ENCODE measurements at regions not wholly inside any gene's neighbourhood (a gene's known extent, or its start where the extent isn't known, plus 50 kb on each side); places are given as distances from the start of the nearest gene placed in this dataset.

DNA sequence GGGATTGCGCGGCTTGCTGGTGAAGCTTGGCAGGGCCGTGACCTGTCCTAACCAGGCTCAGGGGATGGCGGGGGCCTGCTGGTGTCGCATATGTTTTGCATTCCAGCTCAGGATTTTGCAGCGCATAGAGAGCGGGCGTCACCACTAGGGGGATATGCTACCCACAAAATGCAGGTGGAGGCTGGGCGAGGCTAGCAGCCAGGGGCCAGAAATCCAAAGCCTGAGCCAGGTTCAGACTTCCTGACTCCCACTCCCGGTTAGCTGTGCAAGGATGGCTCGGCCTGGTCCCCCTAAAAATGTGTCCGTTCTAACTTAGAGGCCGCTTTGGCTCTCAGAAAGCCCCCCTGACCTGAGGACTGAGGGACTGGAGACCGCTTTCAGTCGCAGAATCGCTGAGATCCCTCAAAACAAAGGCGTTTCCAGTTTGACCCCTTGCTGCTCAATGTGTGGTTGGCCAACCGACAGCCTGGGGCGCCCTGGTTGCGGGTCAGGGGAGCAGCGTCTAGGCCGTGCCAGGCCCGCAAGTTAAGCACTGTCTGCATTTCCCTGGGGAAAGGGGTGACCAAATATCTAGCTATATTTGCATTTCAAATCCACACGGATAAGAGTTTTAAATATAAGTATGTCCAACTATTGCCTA is 361.1 kb upstream of the AMELY start:
- H3K27ac Mint-ChIP-seq: peak overlapping the region; percentile 99
- POLR2A ChIA-PET: interaction anchor here (1.0 to 3.1 kb wide), 7 partner anchors 8 to 55 kb away, joined by 3 to 16 read pairs (median 4); no protein-coding TSS in a partner anchor
- DNase-seq: peak; percentile 62
- no peak for ATAC-seq (ENCODE audit: low read depth)
- H3K36me3 Mint-ChIP-seq: peaks cover 10% of the 10 kb centered on the region
- H3K4me3 Mint-ChIP-seq: peak overlapping the region; percentile 96
- no peaks in the 10 kb centered on the region for H3K27me3 Mint-ChIP-seq
- peaks cover 14% of the 10 kb centered on the region for H3K4me1 Mint-ChIP-seq
- no peaks in the 10 kb centered on the region for H3K9me3 Mint-ChIP-seq

DNA sequence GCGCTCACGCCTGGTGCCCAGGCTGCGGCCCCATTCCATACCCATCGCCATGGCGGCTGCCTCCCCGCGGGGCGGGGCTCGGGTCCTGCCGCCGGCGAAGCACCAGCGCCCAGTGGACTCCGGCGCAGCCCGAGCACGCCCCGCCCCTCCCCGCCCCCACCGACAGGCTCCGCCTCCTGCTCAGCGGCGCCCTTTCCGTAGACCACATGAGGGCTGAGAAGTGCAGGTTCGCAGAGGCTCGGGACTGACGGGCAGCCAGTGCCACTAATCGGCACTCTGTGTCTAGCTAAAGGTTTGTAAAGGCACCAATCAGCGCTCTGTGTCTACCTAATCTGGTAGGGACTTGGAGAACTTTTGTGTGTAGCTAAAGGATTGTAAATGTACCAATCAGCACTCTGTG is 352.2 kb upstream of the AMELY start:
- Mint-ChIP-seq H3K4me3 (no peak overlapping the region), H3K9me3 (no peaks in the 10 kb centered on the region), H3K27ac (no peak overlapping the region), H3K27me3 (no peaks in the 10 kb centered on the region), H3K36me3 (no peaks in the 10 kb centered on the region), H3K4me1 (peaks cover 7% of the 10 kb centered on the region)
- DNase-seq: no peak
- ATAC-seq (ENCODE audit: low read depth): peak; percentile 39
- POLR2A ChIA-PET: interaction anchor here (0.6 to 1.0 kb wide), 2 partner anchors 10 to 63 kb away, joined by 4 to 5 read pairs; no protein-coding TSS in a partner anchor

DNA sequence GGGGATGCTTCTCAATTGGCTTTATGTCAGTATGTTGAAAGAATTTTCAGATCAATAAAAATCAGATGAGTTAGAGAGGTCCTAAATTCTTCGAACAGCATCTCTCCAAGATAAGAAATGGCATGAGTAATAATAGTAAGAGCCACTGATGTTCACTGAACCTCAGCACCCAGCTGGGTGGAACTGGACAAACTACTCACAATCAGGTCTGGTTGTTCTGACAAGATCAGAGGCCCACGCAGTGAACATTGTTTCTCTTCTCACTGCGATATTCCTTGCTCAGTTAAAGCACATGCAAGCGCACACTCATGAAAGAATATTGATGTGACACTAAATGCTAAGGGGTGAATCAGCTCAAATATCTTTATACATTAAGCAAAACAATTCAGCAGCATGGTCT is 351.0 kb upstream of the AMELY start:
- no peaks in the 10 kb centered on the region for H3K27me3 Mint-ChIP-seq
- H3K27ac Mint-ChIP-seq: no peak overlapping the region
- no peak for ATAC-seq (ENCODE audit: low read depth)
- no peaks in the 10 kb centered on the region for H3K36me3 Mint-ChIP-seq
- H3K4me1 Mint-ChIP-seq: peaks cover 7% of the 10 kb centered on the region
- no peak for DNase-seq
- POLR2A ChIA-PET: no interaction called here
- H3K4me3 Mint-ChIP-seq: no peak overlapping the region
- peaks cover under 1% of the 10 kb centered on the region for H3K9me3 Mint-ChIP-seq

DNA sequence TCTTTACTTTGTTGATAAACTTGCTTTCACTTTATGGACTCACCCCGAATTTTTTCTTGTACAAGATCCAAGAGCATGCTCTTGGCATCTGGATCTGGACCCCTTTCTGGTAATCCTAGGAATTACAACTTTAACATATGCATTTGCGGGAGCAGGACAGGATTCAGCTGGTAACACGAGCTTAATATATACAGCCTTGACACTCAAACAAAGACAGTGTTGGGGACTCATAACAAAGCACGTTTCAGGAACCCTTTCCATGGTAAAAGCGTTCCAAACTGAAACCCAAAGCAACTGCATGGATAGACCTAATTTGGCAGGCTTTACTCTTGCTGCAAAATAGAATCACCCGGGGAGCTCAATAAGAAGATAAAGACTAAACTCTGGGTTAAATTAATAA is 349.7 kb upstream of the AMELY start:
- DNase-seq (no peak), ATAC-seq (ENCODE audit: low read depth) (no peak)
- Mint-ChIP-seq H3K27me3 (no peaks in the 10 kb centered on the region), H3K4me1 (peaks cover 7% of the 10 kb centered on the region), H3K36me3 (peaks cover 4% of the 10 kb centered on the region), H3K27ac (no peak overlapping the region), H3K9me3 (peaks cover 1% of the 10 kb centered on the region), H3K4me3 (no peak overlapping the region)
- POLR2A ChIA-PET: no interaction called here

DNA sequence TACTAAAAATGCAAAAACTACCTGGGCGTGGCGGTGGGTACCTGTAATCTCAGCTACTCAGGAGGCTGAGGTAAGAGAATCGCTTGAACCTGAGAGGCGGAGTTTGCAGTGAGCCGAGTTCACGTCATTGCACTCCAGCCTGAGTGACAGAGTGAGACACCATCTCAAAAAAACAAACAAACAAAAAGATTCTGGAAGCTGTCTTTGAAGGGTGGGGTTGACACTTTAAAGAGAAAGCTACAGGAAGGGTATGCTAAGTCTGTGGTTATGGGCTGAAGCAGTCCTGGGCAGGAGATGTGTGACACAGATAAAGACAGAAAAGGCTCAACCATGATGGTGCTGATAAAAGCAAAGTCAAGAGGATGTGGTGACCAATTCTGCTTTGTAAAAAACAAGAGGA is 328.5 kb upstream of the AMELY start:
- Mint-ChIP-seq H3K4me1 (peaks cover 28% of the 10 kb centered on the region), H3K36me3 (peaks cover 11% of the 10 kb centered on the region), H3K27ac (peak overlapping the region; percentile 88), H3K4me3 (peak overlapping the region; percentile 67), H3K27me3 (no peaks in the 10 kb centered on the region), H3K9me3 (peaks cover 3% of the 10 kb centered on the region)
- DNase-seq (peak; percentile 43), ATAC-seq (ENCODE audit: low read depth) (peak; percentile 96)
- POLR2A ChIA-PET: interaction anchor here (1.0 to 1.9 kb wide), 3 partner anchors 32 to 134 kb away, joined by 3 to 13 read pairs (median 6); no protein-coding TSS in a partner anchor

DNA sequence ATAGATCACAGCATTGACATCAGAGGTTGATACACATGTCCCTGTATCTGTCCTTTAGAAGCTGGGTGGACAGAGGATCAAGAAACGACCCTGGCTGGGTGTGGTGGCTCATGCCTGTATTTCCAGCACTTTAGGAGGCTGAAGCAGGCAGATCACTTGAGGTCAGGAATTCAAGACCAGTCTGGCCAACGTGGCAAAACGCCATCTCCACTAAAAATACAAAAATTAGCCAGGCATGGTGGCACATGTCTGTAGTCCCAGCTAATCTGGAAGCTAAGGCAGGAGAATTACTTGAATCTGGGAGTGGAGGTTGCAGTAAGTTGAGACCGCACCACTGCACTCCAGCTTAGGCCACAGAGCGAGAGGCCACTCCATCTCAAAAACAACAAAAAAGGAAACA is 300.4 kb upstream of the AMELY start:
- no peak for DNase-seq
- H3K27ac Mint-ChIP-seq: no peak overlapping the region
- H3K27me3 Mint-ChIP-seq: no peaks in the 10 kb centered on the region
- H3K9me3 Mint-ChIP-seq: no peaks in the 10 kb centered on the region
- no peak overlapping the region for H3K4me3 Mint-ChIP-seq
- no peaks in the 10 kb centered on the region for H3K36me3 Mint-ChIP-seq
- POLR2A ChIA-PET: no interaction called here
- no peak for ATAC-seq (ENCODE audit: low read depth)
- H3K4me1 Mint-ChIP-seq: no peaks in the 10 kb centered on the region

DNA sequence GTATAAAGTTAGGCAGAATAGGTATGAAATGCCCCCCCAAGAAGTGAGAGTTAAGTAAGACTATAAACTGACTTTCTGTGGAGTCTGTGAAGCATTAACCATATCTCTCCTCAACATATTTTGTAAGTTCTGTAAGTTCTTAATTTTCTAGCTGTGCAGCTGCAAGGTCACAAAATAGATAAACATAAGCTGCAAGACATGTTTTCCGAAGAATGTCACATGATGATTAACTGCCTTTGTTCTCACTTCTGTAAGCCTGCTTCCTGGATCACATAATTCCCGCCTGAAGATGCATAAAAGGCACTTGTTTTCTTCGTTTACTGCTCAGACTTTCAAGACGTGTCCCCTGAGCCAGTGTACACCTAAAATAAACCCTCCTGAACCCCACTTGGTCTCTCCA is 292.9 kb upstream of the AMELY start:
- no peak overlapping the region for H3K27ac Mint-ChIP-seq
- no peaks in the 10 kb centered on the region for H3K36me3 Mint-ChIP-seq
- ATAC-seq (ENCODE audit: low read depth) (no peak), DNase-seq (no peak)
- H3K4me1 Mint-ChIP-seq: no peaks in the 10 kb centered on the region
- POLR2A ChIA-PET: no interaction called here
- no peaks in the 10 kb centered on the region for H3K27me3 Mint-ChIP-seq
- no peak overlapping the region for H3K4me3 Mint-ChIP-seq
- no peaks in the 10 kb centered on the region for H3K9me3 Mint-ChIP-seq

DNA sequence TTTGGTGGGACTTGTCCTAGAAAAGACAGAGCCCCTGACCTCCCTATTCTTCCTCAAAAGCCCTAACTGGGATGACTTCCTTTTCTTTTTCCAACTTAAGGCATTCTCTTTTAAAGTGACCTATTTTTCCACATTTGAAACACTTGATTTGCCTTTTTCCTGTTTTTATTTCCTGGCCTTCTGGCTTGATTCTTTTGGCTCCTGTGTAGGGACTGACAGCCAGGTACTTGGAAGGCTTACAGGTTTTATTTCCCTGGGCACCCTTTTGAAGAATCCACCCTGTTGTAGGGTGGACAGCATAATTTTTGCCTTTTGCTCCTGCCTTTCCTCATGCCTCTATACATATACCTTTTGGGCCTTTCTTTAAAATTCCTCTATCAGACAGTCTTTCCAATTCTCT is 271.0 kb upstream of the AMELY start:
- H3K9me3 Mint-ChIP-seq: peaks cover 10% of the 10 kb centered on the region
- POLR2A ChIA-PET: no interaction called here
- H3K4me1 Mint-ChIP-seq: no peaks in the 10 kb centered on the region
- no peak overlapping the region for H3K27ac Mint-ChIP-seq
- no peak overlapping the region for H3K4me3 Mint-ChIP-seq
- DNase-seq (no peak), ATAC-seq (ENCODE audit: low read depth) (no peak)
- H3K36me3 Mint-ChIP-seq: peaks cover 3% of the 10 kb centered on the region
- no peaks in the 10 kb centered on the region for H3K27me3 Mint-ChIP-seq

DNA sequence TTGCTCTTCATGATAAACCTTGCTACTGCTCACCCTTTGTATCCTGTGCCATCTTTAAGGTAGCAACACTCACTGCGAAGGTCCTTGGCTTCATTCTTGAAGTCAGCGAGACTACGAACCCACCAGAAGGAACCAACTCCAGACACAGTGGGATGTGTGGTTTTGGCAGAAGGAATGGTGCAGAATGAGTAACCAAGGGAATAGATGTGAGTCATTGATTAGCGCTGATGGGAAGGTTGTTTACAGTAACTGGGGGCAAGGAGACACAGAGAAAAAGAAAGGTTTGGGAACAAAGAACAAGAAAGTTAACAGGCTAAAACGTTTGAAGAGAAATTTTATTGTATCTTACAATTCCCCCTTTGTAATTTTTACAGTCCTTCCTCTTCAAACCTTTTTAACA is 266.1 kb upstream of the AMELY start:
- no peak overlapping the region for H3K27ac Mint-ChIP-seq
- H3K36me3 Mint-ChIP-seq: no peaks in the 10 kb centered on the region
- POLR2A ChIA-PET: no interaction called here
- H3K9me3 Mint-ChIP-seq: peaks cover 3% of the 10 kb centered on the region
- H3K27me3 Mint-ChIP-seq: no peaks in the 10 kb centered on the region
- H3K4me3 Mint-ChIP-seq: no peak overlapping the region
- ATAC-seq (ENCODE audit: low read depth) (no peak), DNase-seq (no peak)
- no peaks in the 10 kb centered on the region for H3K4me1 Mint-ChIP-seq

DNA sequence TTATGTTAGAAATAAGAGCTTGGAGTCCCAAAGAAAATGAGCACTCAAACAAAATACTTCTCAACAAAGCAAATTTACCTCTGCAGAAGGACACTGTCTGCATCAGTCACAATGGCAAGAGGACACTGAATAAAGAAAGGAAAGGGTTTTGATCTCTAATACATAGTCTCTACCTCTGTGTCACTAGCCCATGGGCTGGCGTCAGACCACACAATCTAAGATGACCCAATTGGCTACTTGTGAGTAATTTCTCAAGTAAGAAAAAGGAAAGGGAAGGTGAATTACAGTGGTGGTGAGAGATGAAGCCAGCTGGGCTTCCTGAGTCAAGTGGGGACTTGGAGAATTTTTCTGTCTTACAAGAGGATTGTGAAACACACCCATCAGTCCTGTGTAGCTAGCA is 257.9 kb upstream of the AMELY start:
- no peaks in the 10 kb centered on the region for H3K9me3 Mint-ChIP-seq
- H3K36me3 Mint-ChIP-seq: no peaks in the 10 kb centered on the region
- ATAC-seq (ENCODE audit: low read depth): no peak
- no peak overlapping the region for H3K4me3 Mint-ChIP-seq
- POLR2A ChIA-PET: no interaction called here
- H3K27me3 Mint-ChIP-seq: peaks cover 6% of the 10 kb centered on the region
- H3K27ac Mint-ChIP-seq: no peak overlapping the region
- no peak for DNase-seq
- no peaks in the 10 kb centered on the region for H3K4me1 Mint-ChIP-seq

DNA sequence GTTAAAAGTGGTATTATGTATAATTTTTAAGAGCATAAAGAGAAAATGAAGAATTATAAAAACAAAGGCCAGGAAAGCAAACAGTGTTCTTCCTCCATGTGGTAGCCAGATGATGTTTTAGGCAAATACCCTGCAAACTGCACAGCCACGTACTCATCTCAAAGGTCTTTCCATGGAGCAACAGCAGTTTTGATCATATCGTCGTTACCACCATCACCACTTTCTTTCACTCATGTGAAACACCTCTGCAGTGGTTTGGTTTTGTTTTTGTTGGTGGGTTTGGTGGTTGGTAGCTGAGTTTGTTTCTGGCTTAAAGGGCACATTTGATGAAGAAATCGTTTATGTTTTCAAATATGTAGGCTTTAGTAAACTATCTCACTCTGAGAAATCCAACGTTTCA is 229.9 kb upstream of the AMELY start:
- no peaks in the 10 kb centered on the region for H3K4me1 Mint-ChIP-seq
- no peak overlapping the region for H3K4me3 Mint-ChIP-seq
- POLR2A ChIA-PET: no interaction called here
- H3K9me3 Mint-ChIP-seq: peaks cover 2% of the 10 kb centered on the region
- no peak overlapping the region for H3K27ac Mint-ChIP-seq
- ATAC-seq (ENCODE audit: low read depth): no peak
- H3K27me3 Mint-ChIP-seq: no peaks in the 10 kb centered on the region
- DNase-seq: no peak
- H3K36me3 Mint-ChIP-seq: peaks cover 1% of the 10 kb centered on the region

Data from activated naive CD8-positive, alpha-beta T cell treated with anti-CD3 and anti-CD28 coated beads, Interleukin-2, amount 10 ng/mL, durations not matched to agents 7 days and 5 days (primary cell).